Urothelium cell line (cell line): ENCODE measurements at regions not wholly inside any gene's neighbourhood (a gene's known extent, or its start where the extent isn't known, plus 50 kb on each side); places are given as distances from the start of the nearest gene placed in this dataset.
"Not testable (repeated sequence)": the region's sequence is repeated elsewhere in the genome, so short reads cannot be mapped to it uniquely, and the experiment has no call there.

ENCODE experiments used
- DNase-seq: peaks from one replicate; pipeline ENCODE4 v3.0.0; 2011; ENCODE audit warnings: low spot score, mixed read lengths
- FAIRE-seq: peaks from 2 replicates; lab custom pipeline; 2011; peaks lifted over from hg19 to GRCh38; lab: Jason Lieb, UNC

DNA sequence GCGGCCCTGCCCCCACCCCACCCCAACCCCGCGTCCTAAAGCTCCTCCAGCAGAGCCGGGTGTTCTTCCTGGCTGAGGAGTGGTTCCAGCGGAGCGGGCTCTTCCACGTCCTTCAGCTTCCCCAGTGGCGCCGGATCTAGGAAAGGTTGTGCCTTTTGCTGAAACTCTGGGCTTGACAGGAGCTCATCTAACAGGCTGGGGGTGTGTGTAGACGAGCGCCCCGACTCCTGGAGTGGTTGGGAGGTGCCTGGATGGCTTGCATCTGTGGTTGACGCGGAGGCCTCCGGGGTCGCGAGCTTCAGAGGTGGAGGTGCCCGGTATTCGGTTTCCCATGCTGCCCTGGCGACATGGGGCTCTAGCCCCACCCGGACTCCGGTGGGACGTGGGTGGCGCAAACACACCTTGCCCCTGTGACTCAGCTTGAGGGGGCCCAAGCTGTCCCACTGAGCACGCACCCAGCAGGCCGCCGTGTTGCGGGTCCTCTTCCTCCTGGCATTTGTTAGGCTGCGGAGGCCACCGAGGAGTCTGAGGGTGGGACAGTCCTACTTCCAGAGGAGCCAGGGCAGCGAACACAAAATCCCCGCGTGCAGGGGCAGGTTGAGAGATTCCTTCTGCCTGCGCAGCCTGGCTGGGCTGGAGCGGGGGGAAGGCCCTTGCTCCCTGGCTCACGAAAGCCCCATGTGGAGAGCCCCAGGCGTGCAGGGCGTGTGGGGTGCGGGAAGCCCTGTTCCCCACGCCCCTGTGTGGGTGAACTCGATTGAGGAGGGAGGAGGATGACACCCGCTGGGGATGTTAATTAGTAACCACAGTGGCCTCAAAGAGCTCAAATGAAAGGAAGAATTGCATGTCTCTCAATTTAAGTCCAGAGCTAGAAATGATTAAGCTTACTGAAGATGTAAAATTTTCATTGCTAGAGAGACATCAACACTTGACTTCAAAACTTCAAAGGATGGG, 3921.7 kb upstream of the OR11H1 start:
- not testable (repeated sequence) for FAIRE-seq, DNase-seq

DNA sequence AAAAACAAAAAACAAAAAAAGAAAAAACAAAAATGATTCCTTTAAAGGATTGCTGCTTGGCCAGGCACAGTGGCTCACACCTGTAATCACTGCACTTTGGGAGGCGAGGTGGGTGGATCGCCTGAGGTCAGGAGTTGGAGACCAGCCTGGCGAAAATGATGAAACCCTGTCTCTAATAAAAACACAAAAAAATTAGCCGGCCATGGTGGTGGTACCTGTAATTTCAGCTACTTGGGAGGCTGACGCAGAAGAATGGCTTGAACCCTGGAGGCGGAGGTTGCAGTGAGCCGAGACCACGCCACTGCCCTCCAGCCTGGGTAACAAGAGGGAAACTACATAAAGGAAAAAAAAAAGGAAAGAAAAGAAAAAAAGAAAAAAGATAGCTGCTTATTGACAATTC, 3920.8 kb upstream of the OR11H1 start:
- not testable (repeated sequence) for FAIRE-seq, DNase-seq

DNA sequence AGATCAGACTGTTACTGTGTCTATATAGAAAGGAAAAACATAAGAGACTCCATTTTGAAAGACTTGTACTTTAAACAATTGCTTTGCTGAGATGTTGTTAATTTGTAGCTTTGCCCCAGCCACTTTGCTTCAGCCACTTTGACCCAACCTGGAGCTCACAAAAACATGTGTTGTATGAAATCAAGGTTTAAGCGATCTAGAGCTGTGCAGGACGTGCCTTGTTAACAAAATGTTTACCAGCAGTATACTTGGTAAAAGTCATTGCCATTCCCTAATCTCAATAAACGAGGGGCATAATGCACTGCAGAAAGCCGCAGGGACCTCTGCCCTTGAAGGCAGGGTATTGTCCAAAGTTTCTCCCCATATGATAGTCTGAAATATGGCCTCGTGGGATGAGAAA, 3919.5 kb upstream of the OR11H1 start:
- not testable (repeated sequence) for DNase-seq, FAIRE-seq

DNA sequence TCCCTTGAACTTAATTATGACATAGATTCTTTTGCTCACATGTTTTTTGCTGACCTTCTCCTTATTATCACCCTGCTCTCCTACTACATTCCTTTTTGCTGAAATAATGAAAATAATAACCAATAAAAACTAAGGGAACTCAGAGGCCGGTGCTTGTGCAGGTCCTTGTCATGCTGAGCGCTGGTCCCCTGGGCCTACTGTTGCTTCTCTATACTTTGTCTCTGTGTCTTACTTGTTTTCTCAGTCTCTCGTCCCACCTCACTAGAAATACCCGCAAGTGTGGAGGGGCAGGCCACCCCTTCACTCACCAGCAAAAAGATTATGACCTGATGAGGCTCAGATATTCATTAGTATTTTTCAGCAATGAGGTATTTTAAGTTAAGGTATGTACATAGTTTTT, 3918.8 kb upstream of the OR11H1 start:
- not testable (repeated sequence) for FAIRE-seq, DNase-seq

DNA sequence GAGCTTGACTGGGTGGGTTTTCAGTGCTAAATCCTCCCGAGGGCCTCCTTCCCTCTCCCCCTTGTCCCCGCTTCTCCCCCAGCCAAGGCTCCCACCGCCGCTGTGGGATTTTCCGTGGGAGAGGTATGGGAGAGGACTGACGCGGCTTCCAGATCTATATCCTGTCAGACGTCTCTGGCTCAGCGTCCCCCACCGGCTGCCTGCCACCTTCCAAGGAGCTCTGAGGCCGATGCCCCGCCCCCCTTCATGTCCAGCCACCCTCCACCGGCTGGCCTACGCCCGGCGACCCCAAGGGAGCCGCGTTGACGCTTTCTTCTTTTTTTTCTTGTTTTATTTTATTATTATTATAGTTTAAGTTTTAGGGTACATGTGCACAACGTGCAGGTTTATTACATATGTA, 3916.7 kb upstream of the OR11H1 start:
- DNase-seq, FAIRE-seq: not testable (repeated sequence)

DNA sequence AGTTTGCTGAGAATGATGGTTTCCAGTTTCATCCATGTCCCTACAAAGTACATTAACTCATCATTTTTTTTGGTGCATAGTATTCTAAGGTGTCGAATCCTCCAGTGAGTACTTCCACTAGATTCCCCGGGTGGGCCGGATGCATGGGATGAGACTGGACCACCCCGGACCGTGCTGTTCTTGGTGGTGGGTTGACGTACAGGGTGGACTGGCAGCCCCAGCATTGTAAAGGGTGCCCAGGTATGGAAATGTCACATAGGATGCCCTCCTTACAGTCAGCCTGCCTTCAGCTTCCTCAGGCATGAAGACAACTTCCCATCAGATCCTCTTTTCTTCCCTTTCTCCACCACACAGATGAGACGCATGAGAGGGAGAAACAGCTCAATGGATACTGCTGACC, 3916.1 kb upstream of the OR11H1 start:
- not testable (repeated sequence) for FAIRE-seq

DNA sequence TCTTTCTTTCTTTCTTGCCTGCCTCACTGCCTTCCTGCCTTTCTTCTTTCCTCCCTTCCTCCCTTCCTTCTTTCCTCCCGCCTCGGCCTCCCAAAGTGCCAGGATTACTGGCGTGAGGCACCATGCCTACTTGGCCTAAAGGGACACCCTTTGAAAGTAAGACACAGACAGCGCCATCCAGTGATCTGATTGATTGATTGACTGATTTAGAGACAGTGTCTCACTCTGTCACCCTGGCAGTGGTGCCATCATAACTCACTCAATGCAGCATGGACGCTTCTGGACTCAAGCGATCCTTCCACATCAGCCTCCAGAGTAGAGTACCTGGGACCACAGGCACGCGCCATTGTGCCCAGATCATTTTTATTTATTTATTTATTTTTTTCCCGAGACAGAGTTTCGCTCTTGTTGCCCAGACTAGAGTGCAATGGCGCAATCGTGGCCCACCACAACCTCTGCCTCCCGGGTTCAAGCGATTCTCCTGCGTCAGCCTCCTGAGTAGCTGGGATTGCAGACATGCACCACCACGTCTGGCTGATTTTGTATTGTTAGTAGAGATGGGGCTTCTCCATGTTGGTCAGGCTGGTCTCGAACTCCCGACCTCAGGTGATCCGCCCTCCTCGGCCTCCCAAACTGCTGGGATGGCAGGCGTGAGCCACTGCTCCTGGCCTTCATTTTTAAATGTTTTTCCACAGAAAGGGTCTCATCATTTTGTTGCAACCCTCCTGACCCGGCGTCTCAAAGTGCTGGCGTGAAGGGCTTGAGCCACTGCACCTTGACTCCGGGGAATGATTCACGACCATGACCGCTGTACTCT, 3914.7 kb upstream of the OR11H1 start:
- FAIRE-seq, DNase-seq: not testable (repeated sequence)

More for the DNA sequence above, 3916.1 kb upstream of the OR11H1 start:
- not testable (repeated sequence) for DNase-seq

DNA sequence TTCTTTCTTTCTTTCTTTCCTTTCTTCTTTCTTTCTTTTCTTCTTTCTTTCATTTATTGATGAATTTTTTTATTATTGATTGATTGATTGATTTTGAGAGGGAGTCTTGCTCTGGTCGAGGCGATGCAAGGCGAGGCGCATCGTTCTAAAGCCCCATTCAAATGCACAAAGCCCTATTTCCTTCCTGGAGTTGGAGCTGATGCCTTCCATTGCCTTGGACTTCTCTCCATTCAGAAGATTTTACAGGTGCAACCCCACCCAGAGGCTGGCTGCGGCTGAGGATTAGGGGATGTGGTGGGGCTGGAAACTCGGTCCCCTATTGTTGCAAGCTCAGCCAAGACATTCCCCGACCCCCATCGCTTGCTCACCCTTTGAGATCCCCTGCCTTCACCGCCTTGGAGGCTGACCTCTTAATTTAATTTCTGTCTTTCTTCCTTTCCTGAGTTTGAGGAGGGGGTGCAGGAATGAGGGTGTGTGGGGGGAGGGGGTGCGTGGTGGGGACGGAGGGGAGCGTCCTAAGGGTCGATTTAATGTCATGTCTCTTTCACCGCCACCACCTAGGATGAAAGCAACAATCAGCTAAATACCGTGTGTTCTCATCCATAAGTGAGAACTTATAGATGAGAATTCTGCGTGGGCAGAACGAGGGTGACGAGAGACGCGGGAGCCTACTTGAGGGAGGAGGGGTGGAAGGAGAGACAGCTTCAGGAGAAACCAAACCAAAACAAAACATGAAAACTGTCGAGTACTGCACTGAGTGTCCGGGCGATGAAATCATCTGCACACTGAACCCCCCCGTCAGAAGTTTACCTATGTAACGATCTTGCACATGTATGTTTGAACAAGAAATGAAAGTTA, 3913.9 kb upstream of the OR11H1 start:
- no peak for DNase-seq
- FAIRE-seq, result no peak

DNA sequence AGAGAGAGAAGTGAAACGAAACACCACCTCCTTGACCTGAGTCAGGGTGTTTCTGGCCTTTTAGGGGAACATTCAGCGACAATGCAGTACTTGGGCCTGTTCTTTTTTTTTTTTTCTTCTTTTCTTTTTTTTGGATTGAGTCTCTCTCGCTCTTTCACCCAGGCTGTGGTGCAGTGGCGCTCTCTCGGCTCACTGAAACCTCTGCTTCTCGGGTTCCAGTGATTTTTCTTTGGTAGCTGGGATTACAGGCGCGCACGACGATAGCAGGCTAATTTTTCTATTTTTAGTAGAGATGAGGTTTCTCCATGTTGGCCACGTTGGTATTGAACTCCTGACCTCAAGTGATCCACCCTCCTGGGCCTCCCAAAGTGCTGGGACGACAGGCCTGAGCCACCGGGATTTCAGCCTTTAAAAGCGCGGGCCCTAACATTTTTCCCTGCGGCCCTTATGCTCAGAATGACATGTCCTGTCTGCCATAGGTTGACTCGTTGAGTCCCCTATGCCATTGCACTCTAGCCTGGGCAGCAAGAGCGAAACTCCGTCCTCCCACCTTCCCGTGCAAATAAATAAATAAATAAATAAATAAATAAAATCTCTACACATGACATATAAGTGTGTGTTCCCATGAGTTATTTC, 3913.1 kb upstream of the OR11H1 start:
- not testable (repeated sequence) for FAIRE-seq, DNase-seq

DNA sequence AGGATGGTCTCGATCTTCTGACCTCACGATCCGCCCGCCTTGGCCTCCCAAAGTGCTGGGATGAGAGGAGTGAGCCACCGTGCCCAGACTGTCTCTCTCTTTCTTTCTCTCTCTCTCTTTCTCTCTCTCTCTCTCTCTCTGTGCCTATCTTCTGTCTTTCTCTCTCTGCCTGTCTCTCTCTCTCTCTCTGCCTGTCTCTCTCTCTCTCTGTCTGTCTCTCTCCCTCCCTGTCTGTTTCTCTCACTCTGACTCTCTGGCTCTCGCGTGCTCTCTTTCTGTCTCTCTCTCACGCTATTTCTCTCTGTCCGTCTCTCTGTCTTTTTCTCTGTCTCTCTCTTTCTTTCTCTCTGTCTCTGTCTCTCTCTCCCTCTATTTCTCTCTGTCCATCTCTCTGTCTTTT, 3911.2 kb upstream of the OR11H1 start:
- FAIRE-seq, result no peak
- no peak for DNase-seq

DNA sequence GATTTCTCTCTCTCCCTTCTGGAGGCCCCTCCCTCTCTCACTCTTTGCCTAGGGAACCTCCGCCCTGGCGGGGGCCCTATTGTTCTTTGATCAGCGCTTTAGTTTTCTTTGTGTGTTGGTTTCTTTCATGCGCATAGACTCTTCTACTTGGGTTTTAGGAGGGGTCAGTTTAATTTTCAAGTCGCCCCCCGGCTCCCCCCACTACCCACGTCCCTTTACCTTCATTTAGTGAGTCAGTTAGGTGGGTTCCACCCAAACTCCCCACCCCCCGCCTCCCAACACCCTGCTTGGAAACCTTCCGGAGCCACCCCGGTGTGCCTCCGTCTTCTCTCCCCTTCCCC, 3909.7 kb upstream of the OR11H1 start:
- not testable (repeated sequence) for DNase-seq, FAIRE-seq

DNA sequence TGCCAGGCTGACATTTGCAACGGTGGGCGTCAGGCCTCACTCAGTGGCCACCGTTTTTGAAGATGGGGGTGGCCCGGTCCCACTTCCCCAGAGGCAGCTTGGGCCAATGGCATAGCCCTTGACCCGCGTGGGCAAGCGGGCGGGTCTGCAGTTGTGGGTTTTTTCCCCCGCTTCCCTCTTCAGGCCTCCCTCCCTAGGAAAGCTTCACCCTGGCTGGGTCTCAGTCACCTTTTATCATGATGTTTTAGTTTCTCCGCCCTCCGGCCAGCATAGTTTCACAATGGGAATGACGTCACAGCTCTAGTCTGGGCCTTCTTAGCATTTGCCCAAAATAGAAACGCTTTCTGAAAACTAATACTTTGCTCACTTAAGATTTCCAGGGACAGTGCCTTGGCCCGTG, 3909.3 kb upstream of the OR11H1 start:
- not testable (repeated sequence) for FAIRE-seq, DNase-seq

DNA sequence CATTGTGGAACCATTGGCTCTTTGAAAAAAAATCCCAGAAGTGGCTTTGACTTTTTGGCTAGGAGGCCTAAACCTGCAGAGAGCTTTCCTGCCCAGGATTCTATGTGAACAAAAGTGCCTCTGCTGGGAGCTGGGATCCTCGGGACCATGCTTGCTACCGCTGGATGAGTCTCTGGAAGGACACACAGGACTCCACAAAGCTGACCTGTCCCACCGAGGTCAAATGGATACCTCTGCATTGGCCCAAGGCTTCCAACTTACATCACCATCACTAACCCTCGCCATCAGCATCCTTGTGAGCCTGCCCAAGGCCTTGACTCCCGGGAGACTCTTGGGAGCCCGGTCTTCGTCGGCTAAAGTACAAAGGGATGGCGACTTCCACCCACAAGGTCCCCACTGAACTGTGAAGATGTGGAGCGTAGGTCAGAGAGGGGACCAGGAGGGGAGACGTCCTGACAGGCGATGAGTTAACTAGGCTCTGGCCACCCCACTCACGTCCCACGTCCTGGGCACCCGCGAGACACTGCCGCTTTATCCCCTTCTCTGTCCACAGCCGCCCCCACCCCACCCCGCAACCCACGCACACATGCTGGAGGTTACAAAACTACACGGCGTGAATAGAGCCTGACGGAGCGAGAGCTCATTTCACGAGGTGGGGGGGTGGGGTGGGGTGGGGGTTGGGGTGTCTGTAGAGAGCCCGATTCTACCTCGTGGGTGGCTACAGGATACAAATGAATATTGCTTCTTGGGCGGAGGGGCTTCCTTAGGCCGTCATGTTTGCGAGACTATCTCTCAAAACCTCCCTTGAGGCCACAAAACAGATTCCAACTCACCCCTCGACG, 3906.8 kb upstream of the OR11H1 start:
- FAIRE-seq, DNase-seq: not testable (repeated sequence)

DNA sequence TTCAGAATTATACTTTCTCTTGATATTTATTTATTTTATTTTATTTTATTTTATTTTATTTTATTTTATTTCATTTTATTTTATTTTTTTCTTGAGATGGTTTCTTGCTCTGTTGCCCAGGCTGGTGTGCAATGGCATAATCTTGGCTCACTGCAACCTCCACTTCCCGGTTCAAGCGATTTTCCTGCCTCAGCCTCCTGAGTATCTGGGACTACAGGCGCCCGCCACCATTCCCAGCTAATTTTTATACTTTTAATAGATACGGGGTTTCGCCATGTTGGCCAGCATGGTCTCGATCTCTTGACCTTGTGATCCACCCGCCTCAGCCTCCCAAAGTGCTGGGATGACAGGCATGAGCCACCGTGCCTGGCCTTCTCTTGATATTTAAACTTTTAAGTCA, 3905.2 kb upstream of the OR11H1 start:
- FAIRE-seq, DNase-seq: not testable (repeated sequence)

DNA sequence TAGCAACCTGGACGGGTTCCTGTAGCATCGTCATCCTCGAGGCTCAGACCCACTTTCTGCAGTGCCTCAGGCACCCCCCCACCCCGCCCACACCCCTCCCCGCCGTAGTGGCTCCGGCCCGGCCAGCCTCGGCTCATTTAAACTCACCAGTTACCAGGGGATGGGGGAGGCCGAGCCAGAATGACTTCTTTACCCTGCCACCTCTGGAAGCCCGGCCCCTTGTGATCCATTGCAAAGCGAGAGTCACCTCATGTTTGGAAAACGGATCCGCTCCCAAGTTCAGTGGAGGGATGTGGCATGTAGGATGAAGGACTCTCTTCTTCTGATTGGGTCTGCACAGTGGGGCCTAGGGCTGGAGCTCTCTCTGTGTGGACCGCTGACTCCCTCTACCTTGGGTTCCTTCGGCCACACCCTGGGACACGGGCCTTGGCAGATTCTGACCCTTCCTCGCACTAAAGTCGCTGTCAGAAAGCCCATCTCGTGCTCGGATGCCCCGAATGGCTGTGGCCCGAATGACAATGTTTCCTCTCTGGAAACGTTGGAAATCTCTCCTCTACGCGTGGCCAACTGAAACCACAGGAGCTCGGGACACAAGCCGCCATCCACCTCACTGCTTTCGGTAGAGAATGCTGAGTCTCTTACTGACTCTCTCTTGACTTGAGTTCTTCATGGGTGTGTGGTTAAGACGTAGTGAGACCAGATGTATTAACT, 3902.1 kb upstream of the OR11H1 start:
- DNase-seq, FAIRE-seq: not testable (repeated sequence)

DNA sequence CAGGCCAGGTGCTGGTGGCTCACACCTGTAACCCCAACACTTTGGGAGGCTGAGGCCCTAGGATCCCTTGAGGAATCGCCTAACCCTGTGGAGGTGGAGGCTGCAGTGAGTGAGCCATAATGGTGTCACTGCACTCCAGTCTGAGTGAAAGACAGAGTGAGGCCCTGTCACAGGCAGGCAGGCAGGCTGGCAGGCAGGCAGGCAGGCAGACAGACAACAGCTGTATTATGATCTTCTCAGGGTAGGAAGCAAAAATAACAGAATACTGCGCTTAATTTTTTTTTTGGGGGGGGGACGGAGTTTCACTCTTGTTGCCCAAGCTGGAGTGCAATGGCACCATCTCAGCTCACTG, 3901.6 kb upstream of the OR11H1 start:
- FAIRE-seq (no peak), DNase-seq (no peak)

DNA sequence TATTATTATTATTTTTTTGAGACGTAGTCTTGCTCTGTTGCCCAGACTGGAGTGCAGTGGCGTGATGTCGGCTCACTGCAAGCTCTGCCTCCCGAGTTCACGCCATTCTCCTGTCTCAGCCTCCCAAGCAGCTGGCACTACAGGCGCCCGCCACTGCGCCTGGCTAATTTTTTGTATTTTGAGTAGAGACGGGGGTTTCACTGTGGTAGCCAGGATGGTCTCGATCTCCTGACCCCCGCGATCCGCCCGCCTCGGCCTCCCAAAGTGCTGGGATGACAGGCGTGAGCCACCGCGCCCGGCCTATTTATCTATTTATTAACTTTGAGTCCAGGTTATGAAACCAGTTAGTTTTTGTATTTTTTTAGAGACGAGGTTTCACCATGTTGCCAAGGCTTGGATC, 3901.0 kb upstream of the OR11H1 start:
- not testable (repeated sequence) for DNase-seq, FAIRE-seq

DNA sequence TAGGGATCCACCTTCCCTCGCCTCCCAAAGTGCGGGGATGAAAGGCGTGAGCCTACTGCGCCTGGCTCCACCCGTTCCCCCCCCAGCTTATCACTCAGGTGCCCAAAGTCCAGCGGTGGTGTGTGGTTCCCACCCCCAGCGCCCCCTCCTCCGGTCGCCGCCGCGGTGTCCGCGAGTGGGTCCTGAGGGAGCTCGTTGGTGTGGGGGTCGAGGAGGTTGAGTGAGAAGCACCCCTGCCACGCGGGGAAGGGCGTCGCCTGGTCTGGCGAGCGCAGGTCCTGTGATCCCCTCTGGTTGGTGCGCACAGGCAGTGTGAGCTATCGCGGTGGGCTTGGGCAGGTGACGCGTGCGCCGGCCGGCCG, 3900.6 kb upstream of the OR11H1 start:
- DNase-seq (no peak), FAIRE-seq (no peak)
